HG03064 (cell line): ENCODE measurements at regions not wholly inside any gene's neighbourhood (a gene's known extent, or its start where the extent isn't known, plus 50 kb on each side); places are given as distances from the start of the nearest gene placed in this dataset.

ENCODE experiments used
- ATAC-seq: cut with Tn5 transposase; IDR thresholded peaks from one replicate; pipeline ENCODE4 v1.9.1; 2021; ENCODE audit warnings: low read depth; ENCODE audit not compliant: unreplicated experiment

- ATAC-seq = no peak
Measured at GRCh38 chr5:155189981-155190380, 176.4 kb downstream of the KIF4B start.

GRCh38 chr5:155193029-155193428 lies 179.5 kb downstream of the KIF4B start:
- ATAC-seq = no peak

- ATAC-seq = no peak
Measured at GRCh38 chr5:155193483-155194107, 180.0 kb downstream of the KIF4B start.

GRCh38 chr5:155200608-155201007 lies 187.1 kb downstream of the KIF4B start:
- no peak for ATAC-seq

GRCh38 chr5:155211764-155212163 lies 198.2 kb downstream of the KIF4B start:
- ATAC-seq = no peak

GRCh38 chr5:155222393-155222792 lies 208.8 kb downstream of the KIF4B start:
- no peak for ATAC-seq

- no peak for ATAC-seq
Measured at GRCh38 chr5:155229135-155229534, 215.6 kb downstream of the KIF4B start.

GRCh38 chr5:155239803-155240202 lies 226.2 kb downstream of the KIF4B start:
- no peak for ATAC-seq

GRCh38 chr5:155250596-155250995 lies 237.0 kb downstream of the KIF4B start:
- no peak for ATAC-seq

GRCh38 chr5:155252025-155252424 lies 238.5 kb downstream of the KIF4B start:
- ATAC-seq = no peak

- no peak for ATAC-seq
Measured at GRCh38 chr5:155252717-155253116, 239.2 kb downstream of the KIF4B start.

- no peak for ATAC-seq
Measured at GRCh38 chr5:155254399-155254798, 240.8 kb downstream of the KIF4B start.

GRCh38 chr5:155258161-155258560 lies 244.6 kb downstream of the KIF4B start:
- no peak for ATAC-seq

- no peak for ATAC-seq
Measured at GRCh38 chr5:155259648-155260047, 246.1 kb downstream of the KIF4B start.

GRCh38 chr5:155260798-155261197 lies 247.2 kb downstream of the KIF4B start:
- ATAC-seq = no peak

GRCh38 chr5:155263381-155263780 lies 249.8 kb downstream of the KIF4B start:
- ATAC-seq = no peak

- ATAC-seq = no peak
Measured at GRCh38 chr5:155264809-155265208, 251.3 kb downstream of the KIF4B start.

- no peak for ATAC-seq
Measured at GRCh38 chr5:155268770-155269425, 255.3 kb downstream of the KIF4B start.

GRCh38 chr5:155270725-155271124 lies 257.2 kb downstream of the KIF4B start:
- ATAC-seq = no peak

GRCh38 chr5:155274484-155274883 lies 260.9 kb downstream of the KIF4B start:
- ATAC-seq = no peak

- ATAC-seq = no peak
Measured at GRCh38 chr5:155275222-155275621, 261.7 kb downstream of the KIF4B start.

GRCh38 chr5:155276231-155276630 lies 262.7 kb downstream of the KIF4B start:
- no peak for ATAC-seq
